K562 (cell line): ENCODE measurements at regions not wholly inside any gene's neighbourhood (a gene's known extent, or its start where the extent isn't known, plus 50 kb on each side); places are given as distances from the start of the nearest gene placed in this dataset.

Experiments
- ATAC-seq: fragments of 200-7000 bp; cut with Tn5 transposase; 3 replicates; pipeline ENCODE4 v1.9.1; 2020; ENCODE audit warnings: moderate library complexity
- BruUV-seq: library from RNA; stranded (reverse); fragments of 400-500 nt; replicated peaks from 2 replicates; lab custom pipeline; 2021; lab: Mats Ljungman, UMichigan
- CTCF ChIA-PET: fragments of 300-600 bp; formaldehyde crosslinking; extraction: SDS; loops from one replicate; lab custom pipeline; 2021; ENCODE audit warnings: low intra/inter-chr PET ratio; lab: Yijun Ruan, JAX
- POLR2A ChIA-PET: fragments of 300-600, 350-650 bp; sonication (Branson Sonifier 250); formaldehyde crosslinking; extraction: SDS; loops from one replicate; lab custom pipeline; 2021; ENCODE audit warnings: antibody characterized with exemption, inconsistent platforms; lab: Yijun Ruan, JAX
- DNase-seq, 4 experiments: peaks; one replicate each; pipeline versions ENCODE4 v3.0.0 to v3.0.0-alpha.2; 2011 to 2018; ENCODE audit warnings: low spot score in 3 of 4, mixed read lengths in 3 of 4; ENCODE audit errors: extremely low read depth in 1 of 4
- FAIRE-seq: peaks from 2 replicates; lab custom pipeline; 2011; peaks lifted over from hg19 to GRCh38; lab: Jason Lieb, UNC
- H2AFZ ChIP-seq: 2 replicates; pipeline ENCODE4 v1.6.0; 2011; ENCODE audit warnings: low read depth, low read length, control low read depth, inconsistent platforms
- H3K27ac ChIP-seq: fragments of 200-600 bp; 3 replicates; pipeline ENCODE4 v1.8.0; 2011; ENCODE audit warnings: low read depth, mild to moderate bottlenecking, control low read depth, inconsistent platforms, low read length, moderate library complexity, mixed read lengths; ENCODE audit errors: extremely low read depth
- H3K27me3 ChIP-seq, 2 experiments: fragments of 300-600 bp in 1 of 2; 2 replicates in 1 of 2; 3 replicates in 1 of 2; pipeline versions ENCODE4 v1.6.0 to v1.8.0; 2011; ENCODE audit warnings: inconsistent platforms in 2 of 2, low read length in 2 of 2, mild to moderate bottlenecking in 1 of 2, mixed read lengths in 1 of 2, moderate library complexity in 1 of 2; ENCODE audit not compliant: control insufficient read depth in 2 of 2, insufficient read depth in 2 of 2
- H3K36me3 ChIP-seq: fragments of 300-600 bp; 3 replicates; pipeline ENCODE4 v1.8.0; 2011; ENCODE audit warnings: mild to moderate bottlenecking, low read length, inconsistent platforms; ENCODE audit not compliant: control insufficient read depth, insufficient read depth
- H3K4me1 ChIP-seq, 2 experiments: fragments of 200-600 bp in 1 of 2; replicated peaks in 1 of 2; 2 replicates in 1 of 2; 3 replicates in 1 of 2; pipeline versions ENCODE4 v1.5.1 to v1.8.0; 2011; ENCODE audit warnings: inconsistent platforms in 2 of 2, low read length in 2 of 2, mild to moderate bottlenecking in 1 of 2, mixed read lengths in 1 of 2, moderate library complexity in 1 of 2; ENCODE audit not compliant: control insufficient read depth in 2 of 2, insufficient read depth in 2 of 2
- H3K4me2 ChIP-seq: 2 replicates; pipeline ENCODE4 v1.6.1; 2011; ENCODE audit warnings: low read length, control low read depth, inconsistent platforms, mixed read lengths; ENCODE audit not compliant: insufficient read depth
- H3K4me3 ChIP-seq: fragments of 200-600 bp; sonication (generic), shearing (Covaris generic); 2 replicates; pipeline ENCODE4 v1.5.1; 2016; ENCODE audit warnings: control low read depth, inconsistent platforms
- H3K79me2 ChIP-seq: fragments of 200-600 bp; 3 replicates; pipeline ENCODE4 v1.8.0; 2011; ENCODE audit warnings: low read length, inconsistent platforms; ENCODE audit not compliant: control insufficient read depth, insufficient read depth
- H3K9ac ChIP-seq, 2 experiments: 2 replicates each; pipeline versions ENCODE4 v1.6.0 to v1.6.1; 2011; ENCODE audit warnings: low read depth in 2 of 2, low read length in 2 of 2, control low read depth in 1 of 2, inconsistent platforms in 1 of 2, mild to moderate bottlenecking in 1 of 2, mixed read lengths in 1 of 2; ENCODE audit not compliant: insufficient read depth in 1 of 2
- H3K9me1 ChIP-seq: one replicate; pipeline ENCODE4 v1.6.0; 2011; ENCODE audit warnings: inconsistent platforms, mild to moderate bottlenecking, low read length, moderate library complexity; ENCODE audit not compliant: control insufficient read depth, insufficient read depth
- H3K9me3 ChIP-seq: replicated peaks from 2 replicates; pipeline ENCODE4 v1.5.1; 2011; ENCODE audit warnings: low read depth, low read length, inconsistent platforms; ENCODE audit not compliant: control insufficient read depth, insufficient read depth
- H4K20me1 ChIP-seq: replicated peaks from 2 replicates; pipeline ENCODE4 v1.6.1; 2011; ENCODE audit warnings: low read length, inconsistent platforms, mixed read lengths; ENCODE audit not compliant: control insufficient read depth, insufficient read depth
- CBFA2T2 ChIP-seq: fragments of 450-650 bp; conservative IDR thresholded peaks from 2 replicates; pipeline ENCODE4 v1.6.1; 2017; ENCODE audit warnings: mild to moderate bottlenecking
- CHD1 ChIP-seq: fragments of 200-600 bp; sonication (generic); IDR thresholded peaks from one replicate; pipeline ENCODE4 v1.6.1; 2012; ENCODE audit warnings: mild to moderate bottlenecking, moderate library complexity, low read length, inconsistent platforms
- HNRNPH1 ChIP-seq: fragments of 200-400 bp; formaldehyde crosslinking; optimal IDR thresholded peaks from 2 replicates; pipeline ENCODE3; 2017; ENCODE audit warnings: low read depth, mild to moderate bottlenecking, low read length, moderate library complexity
- MTA3 ChIP-seq: fragments of 450-650 bp; formaldehyde crosslinking; IDR thresholded peaks from 2 replicates; pipeline ENCODE4 v1.6.1; 2017; ENCODE audit warnings: mild to moderate bottlenecking, borderline replicate concordance
- NEUROD1 ChIP-seq: fragments of 150-350 bp; IDR thresholded peaks from 2 replicates; pipeline ENCODE4 v1.6.1; 2014; ENCODE audit warnings: borderline replicate concordance, low read length, low read depth; ENCODE audit not compliant: partially characterized antibody
- POU5F1 ChIP-seq: fragments of 150-350 bp; IDR thresholded peaks from 2 replicates; pipeline ENCODE4 v1.6.1; 2014; ENCODE audit warnings: borderline replicate concordance, low read length, low read depth, mild to moderate bottlenecking; ENCODE audit not compliant: partially characterized antibody
- PREB ChIP-seq: sonication (generic); formaldehyde crosslinking; IDR thresholded peaks from 2 replicates; pipeline ENCODE4 v1.8.1; 2023; ENCODE audit warnings: mild to moderate bottlenecking, missing genetic modification reagents
- SETDB1 ChIP-seq: IDR thresholded peaks from one replicate; pipeline ENCODE4 v1.6.1; 2012; ENCODE audit warnings: low read length, control low read depth, inconsistent platforms
- TAL1 ChIP-seq: fragments of 450-650 bp; IDR thresholded peaks from 2 replicates; pipeline ENCODE4 v1.6.1; 2016; ENCODE audit warnings: mild to moderate bottlenecking
- TARDBP ChIP-seq: fragments of 450-650 bp; IDR thresholded peaks from 2 replicates; pipeline ENCODE4 v1.6.1; 2016
- TGIF2 ChIP-seq: sonication (generic); formaldehyde crosslinking; IDR thresholded peaks from 2 replicates; pipeline ENCODE4 v1.8.1; 2022; ENCODE audit warnings: mild to moderate bottlenecking, missing genetic modification reagents, moderate library complexity
- ZBTB5 ChIP-seq: fragments of 450-650 bp; IDR thresholded peaks from 2 replicates; pipeline ENCODE4 v1.6.1; 2017; ENCODE audit warnings: antibody characterized with exemption
- WGBS: fragments of 100-300 bp; shearing (Covaris generic); methylation state at CpG from one replicate; pipeline ENCODE4 v1.1.6; 2016; ENCODE audit warnings: low coverage, mixed read lengths; ENCODE audit not compliant: insufficient coverage; ENCODE audit errors: missing lambda C conversion rate; 5-methylcytosine and 5-hydroxymethylcytosine counted together
- in situ Hi-C: fragments of 300-500 bp; cut with MboI; formaldehyde crosslinking; loops from 4 replicates; pipeline ENCODE4 v1.15.0; 2018; ENCODE audit warnings: inconsistent platforms, mixed read lengths
- intact Hi-C: fragments of 100-400 bp; cut with micrococcal nuclease; formaldehyde crosslinking; loops from 2 replicates; pipeline ENCODE4 v1.14.2; 2022
- TF ChIP-seq, protein P1 (sequence below): fragments of 200-800 bp; sonication (Bioruptor generic); IDR thresholded peaks from 2 replicates; pipeline ENCODE4 v1.6.1; 2017; ENCODE audit warnings: missing genetic modification characterization, missing compliant biosample characterization
- TF ChIP-seq, protein P2 (sequence below): fragments of 450-650 bp; IDR thresholded peaks from 2 replicates; pipeline ENCODE4 v1.6.1; 2016; ENCODE audit warnings: borderline replicate concordance

DNA sequence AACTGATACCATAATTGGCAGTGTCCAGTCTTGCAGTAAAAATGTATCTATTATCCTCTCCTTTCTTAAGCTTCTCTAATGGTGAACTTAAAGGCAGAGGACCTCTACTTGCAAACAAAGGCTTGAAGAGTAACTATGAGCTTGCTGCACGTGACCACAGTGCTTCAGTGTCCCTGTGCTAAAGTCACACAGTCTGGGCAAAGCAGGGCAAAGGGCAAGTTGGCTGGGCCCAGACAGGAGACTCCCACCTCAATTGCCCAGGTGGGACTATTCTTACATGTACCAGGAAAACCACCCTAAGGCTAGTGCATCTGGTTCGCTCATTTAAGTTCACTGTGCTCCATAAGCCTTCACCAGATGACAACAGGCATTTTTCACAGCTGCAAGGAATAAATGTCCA lies 374.2 kb upstream of the PROX1 start (continued):
- TF ChIP-seq ZBTB5 (no peak), PREB (CRISPR knock-in tag) (no peak)

DNA sequence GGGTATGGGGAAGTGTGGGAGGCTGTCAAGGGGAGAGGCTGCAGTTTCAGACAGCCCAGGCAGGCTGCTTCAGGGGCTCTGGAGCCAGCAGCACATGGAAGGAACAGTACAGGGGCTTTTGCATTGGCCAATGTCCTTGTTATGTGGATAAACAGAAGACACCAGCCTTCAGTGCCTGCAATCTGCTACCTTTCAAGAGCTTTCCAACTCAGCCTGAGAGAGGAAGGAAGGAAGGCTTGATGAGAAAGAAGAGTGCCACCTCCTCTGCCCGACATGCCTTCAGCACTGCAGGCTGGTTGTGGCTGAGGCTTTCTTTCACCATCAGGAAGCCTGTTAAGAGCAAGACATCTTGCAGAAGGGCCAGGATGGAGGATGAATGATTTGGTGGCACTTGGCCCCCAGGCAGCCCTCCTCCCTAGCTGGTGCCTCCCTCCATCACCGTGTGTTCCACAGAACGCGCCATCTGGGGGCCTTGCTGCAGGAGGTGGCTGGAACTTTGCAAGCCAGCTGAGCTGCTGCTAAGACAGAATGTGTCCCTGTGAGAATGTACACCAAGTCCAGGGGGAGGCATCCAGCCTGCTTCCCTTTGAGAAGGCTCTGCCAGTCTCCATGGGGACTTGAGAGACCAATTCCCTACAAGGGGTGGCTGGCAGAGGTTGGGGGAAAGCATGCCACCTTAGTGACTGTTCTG lies 372.4 kb upstream of the PROX1 start:
- BruUV-seq: no TSS peak
- H3K4me2 ChIP-seq: no peak overlapping the region
- DNase-seq (no peak), ATAC-seq (no peak), FAIRE-seq (no peak)
- intact Hi-C loops: no loop called here
- H3K27me3 ChIP-seq: peaks cover 2 to 5% of the 10 kb centered on the region in 2 experiments
- in situ Hi-C loops: no loop called here
- H3K27ac ChIP-seq: no peak overlapping the region
- no peaks in the 10 kb centered on the region for H3K36me3 ChIP-seq
- no peak overlapping the region for H3K4me3 ChIP-seq
- H3K9ac ChIP-seq: no peak overlapping the region
- H4K20me1 ChIP-seq: no peaks in the 10 kb centered on the region; the same call in 1 of the 2 replicates
- H3K9me1 ChIP-seq: no peaks in the 10 kb centered on the region
- H3K4me1 ChIP-seq: no peaks in the 10 kb centered on the region
- no peak overlapping the region for H2AFZ ChIP-seq
- H3K9me3 ChIP-seq: no peaks in the 10 kb centered on the region
- ChIA-PET CTCF (no interaction called here), POLR2A (no interaction called here)
- WGBS: 0% methylated on average over 4 of the region's 4 CpGs
- no peaks in the 10 kb centered on the region for H3K79me2 ChIP-seq
- TF ChIP-seq POU5F1: no peak
- TF ChIP-seq TARDBP: no peak
- TF ChIP-seq, protein P1, sequence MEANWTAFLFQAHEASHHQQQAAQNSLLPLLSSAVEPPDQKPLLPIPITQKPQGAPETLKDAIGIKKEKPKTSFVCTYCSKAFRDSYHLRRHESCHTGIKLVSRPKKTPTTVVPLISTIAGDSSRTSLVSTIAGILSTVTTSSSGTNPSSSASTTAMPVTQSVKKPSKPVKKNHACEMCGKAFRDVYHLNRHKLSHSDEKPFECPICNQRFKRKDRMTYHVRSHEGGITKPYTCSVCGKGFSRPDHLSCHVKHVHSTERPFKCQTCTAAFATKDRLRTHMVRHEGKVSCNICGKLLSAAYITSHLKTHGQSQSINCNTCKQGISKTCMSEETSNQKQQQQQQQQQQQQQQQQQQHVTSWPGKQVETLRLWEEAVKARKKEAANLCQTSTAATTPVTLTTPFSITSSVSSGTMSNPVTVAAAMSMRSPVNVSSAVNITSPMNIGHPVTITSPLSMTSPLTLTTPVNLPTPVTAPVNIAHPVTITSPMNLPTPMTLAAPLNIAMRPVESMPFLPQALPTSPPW (CRISPR knock-in tag): no peak
- no peak for TF ChIP-seq CBFA2T2
- no peak for TF ChIP-seq TGIF2 (CRISPR knock-in tag)
- no peak for TF ChIP-seq TAL1
- no peak for TF ChIP-seq HNRNPH1
- no peak for TF ChIP-seq CHD1
- TF ChIP-seq, protein P2, sequence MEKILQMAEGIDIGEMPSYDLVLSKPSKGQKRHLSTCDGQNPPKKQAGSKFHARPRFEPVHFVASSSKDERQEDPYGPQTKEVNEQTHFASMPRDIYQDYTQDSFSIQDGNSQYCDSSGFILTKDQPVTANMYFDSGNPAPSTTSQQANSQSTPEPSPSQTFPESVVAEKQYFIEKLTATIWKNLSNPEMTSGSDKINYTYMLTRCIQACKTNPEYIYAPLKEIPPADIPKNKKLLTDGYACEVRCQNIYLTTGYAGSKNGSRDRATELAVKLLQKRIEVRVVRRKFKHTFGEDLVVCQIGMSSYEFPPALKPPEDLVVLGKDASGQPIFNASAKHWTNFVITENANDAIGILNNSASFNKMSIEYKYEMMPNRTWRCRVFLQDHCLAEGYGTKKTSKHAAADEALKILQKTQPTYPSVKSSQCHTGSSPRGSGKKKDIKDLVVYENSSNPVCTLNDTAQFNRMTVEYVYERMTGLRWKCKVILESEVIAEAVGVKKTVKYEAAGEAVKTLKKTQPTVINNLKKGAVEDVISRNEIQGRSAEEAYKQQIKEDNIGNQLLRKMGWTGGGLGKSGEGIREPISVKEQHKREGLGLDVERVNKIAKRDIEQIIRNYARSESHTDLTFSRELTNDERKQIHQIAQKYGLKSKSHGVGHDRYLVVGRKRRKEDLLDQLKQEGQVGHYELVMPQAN: no peak
- no peak for TF ChIP-seq MTA3
- TF ChIP-seq SETDB1: no peak
- TF ChIP-seq NEUROD1: no peak
